Stimulated activated CD4-positive, alpha-beta T cell treated with anti-CD3 and anti-CD28 coated beads, Interleukin-15, amount 100 ng/mL, for 1 hour (primary cell): ENCODE measurements at regions not wholly inside any gene's neighbourhood (a gene's known extent, or its start where the extent isn't known, plus 50 kb on each side); places are given as distances from the start of the nearest gene placed in this dataset.
"Not testable (repeated sequence)": the region's sequence is repeated elsewhere in the genome, so short reads cannot be mapped to it uniquely, and the experiment has no call there.

Experiments
- DNase-seq, 2 donors: peaks; one replicate each; pipeline ENCODE4 v3.0.0-alpha.2; 2020; ENCODE audit warnings: low read depth in 1 of 2, low spot score in 1 of 2

GRCh38 chr1:66424530-66424929 is 109.4 kb upstream of the SGIP1 start:
- not testable (repeated sequence) for DNase-seq

DNA sequence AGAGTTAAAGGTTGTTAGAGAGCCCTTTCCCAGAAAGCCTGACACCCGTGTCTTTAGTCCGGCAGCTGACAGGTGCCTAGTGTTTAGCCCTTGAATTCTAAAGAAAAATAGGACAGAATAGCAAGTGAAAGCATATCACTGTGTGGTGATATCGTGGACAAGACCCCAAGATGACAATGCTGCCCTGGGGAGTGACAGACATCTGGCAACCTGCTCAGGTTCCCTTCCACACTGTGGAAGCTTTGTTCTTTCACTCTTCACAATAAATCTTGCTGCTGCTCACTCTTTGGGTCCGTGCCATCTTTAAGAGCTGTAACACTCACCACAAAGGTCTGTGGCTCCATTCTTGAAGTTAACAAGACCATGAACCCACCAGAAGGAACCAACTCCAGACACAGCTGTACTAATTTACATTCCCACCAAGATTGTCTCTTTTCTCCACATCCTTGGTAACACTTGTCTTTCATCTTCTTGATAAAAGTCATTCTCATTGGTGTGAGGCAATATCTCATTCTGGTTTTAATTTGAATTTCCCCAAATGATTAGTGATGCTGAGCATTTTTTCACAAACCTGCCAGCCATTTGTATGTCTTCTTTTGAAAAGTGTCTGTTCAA is 107.6 kb upstream of the SGIP1 start:
- DNase-seq, result no peak

- not testable (repeated sequence) for DNase-seq
Measured at GRCh38 chr1:66430815-66431214, 103.1 kb upstream of the SGIP1 start.

DNA sequence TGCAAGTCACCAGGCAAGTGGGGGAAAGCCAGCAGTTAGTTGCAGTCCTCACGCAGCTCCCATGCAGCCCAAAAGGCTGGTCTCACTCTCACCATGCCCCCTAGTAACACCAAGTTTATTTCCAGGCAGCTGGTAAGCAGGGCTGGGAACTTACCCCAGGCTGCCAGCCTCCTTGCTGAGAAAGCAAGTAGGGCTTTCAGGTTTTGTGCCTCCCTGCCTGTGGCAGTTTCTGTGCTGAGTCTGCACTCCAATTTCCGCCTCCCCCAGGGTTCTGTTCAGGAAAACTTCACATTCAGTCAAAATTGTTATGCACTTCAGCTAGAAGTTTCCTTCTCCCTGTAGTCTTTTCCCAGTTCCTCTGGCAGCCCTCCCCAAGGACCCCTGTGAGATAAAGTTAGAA is 102.0 kb upstream of the SGIP1 start:
- no peak for DNase-seq

GRCh38 chr1:66433611-66434010 is 100.3 kb upstream of the SGIP1 start:
- DNase-seq, result no peak

DNA sequence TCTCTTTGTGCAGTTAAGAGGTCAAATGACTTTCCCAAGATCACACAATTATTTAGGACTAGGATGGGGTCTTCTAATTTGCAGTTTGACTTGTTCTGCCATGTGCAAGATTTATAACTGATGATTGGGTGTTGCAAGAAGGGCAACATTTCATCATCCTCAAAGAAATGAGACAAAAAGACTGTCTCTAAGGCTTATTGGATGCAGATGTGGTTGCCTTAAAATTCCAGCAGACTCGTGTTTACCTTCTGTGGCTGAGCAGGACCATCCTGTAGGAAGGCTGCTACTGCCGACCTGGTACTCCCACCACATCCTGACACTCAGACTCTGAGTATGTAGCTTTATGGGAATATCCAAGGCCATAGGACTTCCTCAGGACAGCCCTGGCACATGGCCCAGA is 99.9 kb upstream of the SGIP1 start:
- no peak for DNase-seq

DNA sequence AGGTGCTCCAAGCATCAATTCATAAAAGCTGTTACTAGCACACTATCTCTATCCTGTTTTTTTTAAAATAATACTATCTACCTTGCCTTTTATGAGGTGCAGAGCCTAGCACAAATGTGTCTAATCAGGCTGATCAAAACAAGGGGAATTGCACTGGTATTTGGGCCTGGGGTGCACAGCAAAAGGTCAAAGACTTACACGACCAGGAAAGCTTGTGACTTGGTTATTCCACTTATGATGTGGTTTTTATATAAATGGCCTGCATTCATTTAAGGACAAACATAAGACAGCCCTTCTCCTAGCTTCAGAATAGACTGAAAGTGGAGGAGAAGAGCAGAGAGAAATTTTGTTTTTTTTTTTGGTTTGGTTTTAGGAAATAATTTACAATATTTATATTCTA is 98.4 kb upstream of the SGIP1 start:
- no peak for DNase-seq

DNA sequence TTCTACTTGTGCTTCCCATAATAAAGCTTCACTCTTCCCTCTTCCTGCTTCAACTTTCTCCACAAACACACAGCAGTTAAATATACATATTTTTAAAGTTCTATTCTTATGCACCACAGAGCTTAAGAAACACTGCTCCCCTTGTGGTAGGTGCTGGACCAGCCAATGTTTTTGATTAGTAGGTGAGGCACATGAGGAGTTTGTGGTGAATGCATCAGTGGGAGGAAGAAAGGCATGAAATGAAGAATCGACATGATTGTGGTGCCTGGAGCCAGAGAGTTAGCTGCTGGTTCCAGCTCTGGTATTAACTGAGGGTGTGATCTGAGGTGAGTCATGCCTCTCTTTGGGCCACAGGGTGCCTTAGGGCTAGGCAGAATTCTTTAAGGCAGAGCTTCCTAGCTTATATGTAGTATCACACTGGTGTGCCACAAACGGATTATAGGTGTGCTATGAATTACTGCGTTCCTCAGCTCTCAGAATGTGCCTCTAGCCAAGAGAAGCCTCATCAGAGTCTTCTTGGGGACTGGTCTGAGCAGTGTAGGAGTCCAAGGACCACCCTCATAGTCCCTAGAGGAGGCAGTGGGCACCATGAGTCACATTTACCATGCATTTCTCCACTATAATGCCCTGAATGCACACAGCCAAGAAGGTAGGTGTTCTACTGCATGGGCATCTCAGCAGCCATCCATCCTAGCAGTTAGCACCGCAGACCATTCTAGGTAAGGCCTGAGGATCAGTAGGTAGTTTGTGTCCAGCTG is 97.4 kb upstream of the SGIP1 start:
- DNase-seq, result peak in 1 of 2 donors; percentile 10

DNA sequence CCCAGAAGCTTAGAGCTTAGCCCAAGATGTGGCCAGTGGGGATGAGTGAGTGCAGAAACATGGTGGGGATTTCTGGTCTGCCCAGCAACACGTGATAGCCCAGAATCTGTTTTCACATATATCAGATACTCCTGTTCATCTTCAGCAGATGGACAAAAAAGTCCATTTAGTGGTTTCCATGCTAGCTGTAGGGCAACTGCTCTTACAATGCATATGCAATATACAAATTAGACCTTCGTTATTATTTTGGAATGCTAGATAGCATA is 96.9 kb upstream of the SGIP1 start:
- no peak for DNase-seq

- DNase-seq, result no peak
Measured at GRCh38 chr1:66438062-66438461, 95.9 kb upstream of the SGIP1 start.

- no peak for DNase-seq
Measured at GRCh38 chr1:66438501-66438900, 95.5 kb upstream of the SGIP1 start.

DNA sequence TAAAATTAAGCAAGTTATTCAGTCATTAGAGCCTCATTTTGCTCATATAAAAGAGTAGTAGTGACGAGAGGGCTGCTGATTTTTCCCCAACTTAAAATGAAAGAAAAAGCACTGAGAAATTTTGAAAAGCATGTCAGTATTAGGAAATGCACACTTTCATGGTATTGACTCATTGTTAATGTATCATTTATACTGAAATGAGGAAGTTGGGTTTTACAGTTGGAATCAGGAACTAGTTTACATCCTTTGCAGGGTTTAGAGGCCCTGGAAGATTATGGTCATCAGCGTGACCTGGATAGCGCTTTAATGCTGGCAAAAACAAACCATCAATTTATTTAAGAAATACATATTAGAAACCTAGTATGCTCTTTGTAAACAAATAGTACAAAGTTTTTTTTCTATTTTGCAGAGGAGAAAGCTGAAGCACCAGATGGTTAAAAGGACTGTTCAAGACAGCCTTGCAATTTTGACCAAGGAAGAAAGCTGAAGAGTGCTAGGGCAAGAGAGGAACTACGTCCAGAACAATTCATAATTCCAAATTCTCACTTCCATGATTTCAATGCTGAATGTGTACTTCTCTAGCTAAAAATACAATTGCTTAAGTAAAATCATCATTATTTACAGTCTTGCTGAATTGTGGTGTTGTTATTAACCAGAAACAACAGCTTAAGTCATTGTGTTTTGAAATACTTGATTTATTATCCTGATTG is 94.8 kb upstream of the SGIP1 start:
- DNase-seq, result no peak

- DNase-seq, result no peak
Measured at GRCh38 chr1:66443793-66444192, 90.2 kb upstream of the SGIP1 start.

DNA sequence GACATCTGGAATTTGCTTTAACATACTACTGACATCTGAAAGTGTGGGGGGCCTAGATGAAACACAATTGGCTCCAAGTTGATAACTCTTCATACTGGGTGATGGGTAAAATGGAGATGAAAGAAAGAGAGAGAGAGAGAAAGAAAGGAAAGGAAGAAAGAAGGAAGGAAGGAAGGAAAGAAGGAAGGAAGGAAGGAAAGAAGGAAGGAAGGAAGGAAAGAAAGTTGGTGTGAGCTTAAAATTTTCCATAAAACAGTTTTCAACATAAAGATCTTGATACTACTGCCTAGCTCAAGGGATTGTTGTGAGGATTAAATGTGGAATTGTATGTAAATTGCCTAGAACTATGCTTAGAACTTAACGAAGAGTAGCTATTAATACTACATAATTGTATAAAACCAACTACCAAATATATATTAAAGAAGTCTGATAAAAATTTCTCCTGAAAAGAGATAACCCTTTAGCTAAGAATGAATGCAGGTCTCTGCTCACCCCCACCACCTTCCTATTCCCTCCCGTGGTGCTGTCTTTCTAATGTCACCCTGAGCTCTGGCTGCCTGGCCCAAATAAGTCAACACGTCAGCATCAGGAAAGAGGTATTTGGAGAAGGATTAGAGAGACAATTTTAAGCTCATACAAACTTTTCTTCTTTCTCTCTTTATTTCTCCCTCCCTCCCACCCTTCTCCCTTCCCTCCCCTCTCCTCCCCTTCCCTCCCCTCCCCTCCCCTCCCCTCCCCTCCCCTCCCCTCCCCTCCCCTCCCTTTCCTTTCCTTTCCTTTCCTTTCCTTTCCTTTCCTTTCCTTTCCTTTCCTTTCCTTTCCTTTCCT is 89.3 kb upstream of the SGIP1 start:
- DNase-seq, result no peak

GRCh38 chr1:66445492-66446181 is 88.3 kb upstream of the SGIP1 start:
- peak; percentile 18 to 34 for DNase-seq

DNA sequence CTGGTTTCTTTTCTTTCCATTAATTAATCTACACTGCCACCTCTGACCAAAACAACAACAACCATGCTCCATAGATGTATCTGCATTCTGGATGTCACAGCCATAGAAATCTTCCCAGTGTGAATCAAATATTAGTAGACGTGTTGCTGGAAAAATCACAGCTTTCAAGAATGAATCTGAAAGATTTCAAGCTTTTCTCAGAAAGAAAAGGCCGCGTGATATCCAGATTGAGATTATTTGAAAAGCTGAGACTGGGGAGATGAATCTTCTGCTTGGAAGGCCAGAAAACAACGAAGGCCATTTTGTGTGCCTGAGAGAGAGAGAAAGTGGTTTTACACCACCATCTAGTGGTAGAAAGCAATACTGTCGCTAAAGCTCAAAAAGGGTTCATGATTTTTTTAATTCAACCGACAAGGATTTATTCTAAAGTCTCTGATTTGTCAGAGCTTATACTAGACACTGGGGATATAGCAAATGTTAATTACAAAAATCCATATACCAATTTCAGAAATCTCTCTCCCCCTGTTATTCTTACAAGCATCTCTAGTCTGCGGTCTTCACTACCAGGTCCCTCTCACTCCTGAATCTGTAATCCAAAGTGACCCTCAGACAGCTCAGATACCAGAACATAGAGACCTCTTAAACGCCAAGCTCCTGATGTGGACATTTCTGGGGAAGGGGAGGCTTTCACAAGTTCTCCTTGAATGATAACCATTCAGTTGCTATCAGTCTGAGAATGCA is 87.5 kb upstream of the SGIP1 start:
- DNase-seq, result no peak

DNA sequence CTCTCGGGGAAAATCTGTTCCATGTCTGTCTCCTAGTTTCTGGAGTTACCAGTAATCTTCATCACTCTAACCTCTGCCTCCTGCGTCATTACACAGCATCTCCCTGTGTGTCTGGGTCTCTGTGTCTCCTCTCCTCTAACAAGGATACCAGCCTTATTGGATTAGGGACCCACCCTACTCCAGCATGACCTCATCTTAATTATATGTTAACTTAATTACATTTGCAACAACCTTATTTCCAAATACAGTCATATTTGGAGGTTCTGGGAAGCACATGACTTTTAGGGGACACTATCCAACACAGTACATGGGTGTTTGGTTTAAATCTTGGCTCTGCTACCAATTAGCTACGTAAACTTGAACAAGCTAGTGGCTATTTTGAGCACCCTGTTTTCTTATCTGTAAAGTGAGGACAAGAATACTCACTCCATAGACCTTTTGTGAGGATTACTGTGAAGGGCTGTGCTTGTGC is 83.9 kb upstream of the SGIP1 start:
- no peak for DNase-seq

GRCh38 chr1:66450847-66451246 is 83.1 kb upstream of the SGIP1 start:
- no peak for DNase-seq

- DNase-seq, result no peak
Measured at GRCh38 chr1:66452162-66452561, 81.8 kb upstream of the SGIP1 start.

DNA sequence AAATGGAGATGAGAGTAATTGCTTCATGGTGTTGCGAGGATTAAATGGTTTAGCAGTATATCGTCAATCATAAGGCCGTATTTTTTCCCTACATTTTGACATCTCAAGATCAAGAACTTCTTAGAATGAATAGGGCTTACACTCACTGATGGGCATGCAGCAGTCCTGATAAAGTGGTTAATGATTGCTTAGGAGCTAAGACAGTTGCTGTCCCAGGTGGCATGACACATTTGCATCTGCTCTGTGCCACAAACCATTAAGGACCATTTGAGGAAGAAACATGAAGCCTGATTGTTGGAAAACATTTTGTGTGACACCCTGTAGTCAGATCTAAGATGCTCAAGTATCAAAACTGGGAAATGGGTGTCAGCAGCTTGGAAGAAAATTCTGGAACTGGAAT is 81.0 kb upstream of the SGIP1 start:
- DNase-seq, result no peak
